Subcutaneous abdominal adipose tissue (tissue), 5 donors: ENCODE measurements at regions not wholly inside any gene's neighbourhood (a gene's known extent, or its start where the extent isn't known, plus 50 kb on each side); places are given as distances from the start of the nearest gene placed in this dataset.

Experiments used
- H3K27ac ChIP-seq: one replicate; pipeline ENCODE4 v1.7.0; 2013; ENCODE audit warnings: low read depth, mild to moderate bottlenecking, inconsistent platforms, low read length, moderate library complexity
- H3K27me3 ChIP-seq, 5 donors: one replicate each; pipeline ENCODE4 v1.7.0; 2013; ENCODE audit warnings: low read length in 5 of 5, inconsistent platforms in 1 of 5; ENCODE audit not compliant: control insufficient read depth in 5 of 5, insufficient read depth in 4 of 5
- H3K36me3 ChIP-seq, 5 donors: one replicate each; pipeline ENCODE4 v1.7.0; 2013; ENCODE audit warnings: low read length in 5 of 5; ENCODE audit not compliant: control insufficient read depth in 5 of 5, insufficient read depth in 5 of 5
- H3K4me1 ChIP-seq, 5 donors: one replicate each; pipeline ENCODE4 v1.7.0; 2013; ENCODE audit warnings: low read length in 5 of 5, mild to moderate bottlenecking in 3 of 5, moderate library complexity in 1 of 5; ENCODE audit not compliant: control insufficient read depth in 5 of 5, insufficient read depth in 5 of 5
- H3K4me3 ChIP-seq, 5 donors: one replicate each; pipeline ENCODE4 v1.7.0; 2013; ENCODE audit warnings: low read length in 5 of 5, low read depth in 1 of 5
- H3K9ac ChIP-seq, 5 donors: one replicate each; pipeline ENCODE4 v1.7.0; 2013; ENCODE audit warnings: low read length in 5 of 5, mild to moderate bottlenecking in 4 of 5, moderate library complexity in 3 of 5
- H3K9me3 ChIP-seq, 5 donors: one replicate each; pipeline ENCODE4 v1.7.0; 2013; ENCODE audit warnings: low read length in 5 of 5; ENCODE audit not compliant: control insufficient read depth in 5 of 5
- donor health status: healthy.
- donor health status: healthy.
- donor health status: healthy.
- donor health status: healthy.
- donor health status: healthy.

DNA sequence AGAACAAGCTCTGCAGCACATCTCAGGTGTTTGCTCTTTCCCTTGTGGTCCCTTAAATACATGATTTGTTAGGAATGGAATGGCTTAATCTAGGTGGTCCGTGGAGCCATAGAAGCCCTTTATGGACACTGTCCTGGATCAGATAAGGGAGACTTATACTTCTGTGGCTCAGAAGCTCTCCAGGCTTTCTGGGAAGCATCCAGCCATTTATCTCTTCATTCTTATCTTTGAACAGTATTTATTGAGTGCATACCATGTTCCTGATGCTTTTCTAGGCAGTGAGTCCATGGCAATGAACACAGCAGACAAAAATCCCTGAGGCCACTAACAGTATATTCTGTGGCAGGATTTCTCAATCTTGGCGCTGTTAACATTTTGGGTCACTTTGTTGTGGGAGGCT is 474.5 kb upstream of the EEF2KMT start:
- Histone ChIP-seq H3K9ac (no peak overlapping the region), H3K27me3 (peaks cover 0 to 1% (median 0%) of the 10 kb centered on the region in 5 donors), H3K36me3 (no peaks in the 10 kb centered on the region), H3K4me3 (no peak overlapping the region), H3K9me3 (no peaks in the 10 kb centered on the region), H3K27ac (no peak overlapping the region), H3K4me1 (no peaks in the 10 kb centered on the region)

DNA sequence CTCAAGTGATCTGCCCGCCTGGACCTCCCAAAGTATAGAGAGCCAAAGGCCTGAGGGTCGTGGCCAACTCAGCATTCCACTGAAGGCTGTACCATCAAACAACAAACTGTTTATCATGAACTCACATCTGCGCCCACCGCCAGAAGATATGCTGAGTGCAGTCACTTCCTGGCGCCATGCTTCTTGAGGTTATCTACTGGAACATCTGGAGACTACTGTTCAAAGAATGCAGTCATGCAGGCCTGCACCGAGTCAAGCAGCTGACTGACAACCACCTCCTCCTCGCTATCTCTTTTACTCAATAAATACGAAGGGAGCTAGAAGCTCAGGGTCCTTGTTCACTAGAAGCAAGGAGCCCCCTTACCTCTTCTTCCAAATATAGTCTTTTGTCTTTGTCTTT is 473.9 kb upstream of the EEF2KMT start:
- no peak overlapping the region for H3K9ac ChIP-seq
- H3K4me1 ChIP-seq = no peaks in the 10 kb centered on the region
- no peak overlapping the region for H3K4me3 ChIP-seq
- H3K9me3 ChIP-seq = no peaks in the 10 kb centered on the region
- H3K36me3 ChIP-seq = no peaks in the 10 kb centered on the region
- no peaks in the 10 kb centered on the region for H3K27me3 ChIP-seq
- no peak overlapping the region for H3K27ac ChIP-seq

DNA sequence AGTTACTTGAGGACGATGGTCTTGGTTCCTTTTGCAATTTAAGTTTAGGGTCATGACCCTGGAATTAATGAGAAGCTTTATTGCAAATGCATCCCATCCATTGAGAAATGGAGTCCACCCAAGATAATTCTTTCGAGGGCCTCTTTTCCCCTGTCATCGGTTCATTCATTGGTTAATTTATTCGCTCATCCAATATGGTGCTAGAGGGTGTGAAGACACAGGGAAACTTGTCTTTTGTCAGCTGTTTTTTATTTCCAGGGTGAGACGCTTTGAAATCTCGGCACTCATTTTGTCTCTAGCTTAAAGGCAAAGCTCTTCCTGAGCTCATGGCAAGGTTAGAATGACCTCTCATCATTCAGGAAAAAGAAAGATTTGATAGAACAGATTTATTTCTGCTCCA is 464.2 kb upstream of the EEF2KMT start:
- Histone ChIP-seq H3K4me3 (no peak overlapping the region), H3K36me3 (no peaks in the 10 kb centered on the region), H3K9ac (no peak overlapping the region), H3K9me3 (peaks cover 0 to 5% (median 0%) of the 10 kb centered on the region in 5 donors), H3K27me3 (no peaks in the 10 kb centered on the region), H3K27ac (no peak overlapping the region), H3K4me1 (no peaks in the 10 kb centered on the region)

DNA sequence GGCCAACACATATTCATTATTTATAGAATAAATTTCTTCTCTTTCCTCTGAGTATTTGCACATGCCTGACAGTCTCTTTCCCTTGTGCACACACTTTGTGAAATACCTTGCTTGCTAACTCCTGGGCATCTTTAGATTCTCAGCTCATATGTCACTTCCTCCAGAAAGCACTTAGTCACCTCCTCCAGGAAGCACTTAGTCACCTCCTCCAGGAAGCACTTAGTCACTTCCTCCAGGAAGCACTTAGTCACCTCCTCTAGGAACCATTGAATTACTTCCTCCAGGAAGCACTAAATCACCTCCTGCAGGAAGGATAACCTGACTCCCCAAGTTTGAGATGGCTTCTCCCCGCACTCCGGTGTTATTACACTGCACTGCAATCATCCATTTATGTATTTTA is 462.5 kb upstream of the EEF2KMT start:
- Histone ChIP-seq H3K9me3 (peaks cover 0 to 5% (median 0%) of the 10 kb centered on the region in 5 donors), H3K4me3 (no peak overlapping the region), H3K36me3 (no peaks in the 10 kb centered on the region), H3K27me3 (no peaks in the 10 kb centered on the region), H3K4me1 (no peaks in the 10 kb centered on the region), H3K27ac (no peak overlapping the region), H3K9ac (no peak overlapping the region)

DNA sequence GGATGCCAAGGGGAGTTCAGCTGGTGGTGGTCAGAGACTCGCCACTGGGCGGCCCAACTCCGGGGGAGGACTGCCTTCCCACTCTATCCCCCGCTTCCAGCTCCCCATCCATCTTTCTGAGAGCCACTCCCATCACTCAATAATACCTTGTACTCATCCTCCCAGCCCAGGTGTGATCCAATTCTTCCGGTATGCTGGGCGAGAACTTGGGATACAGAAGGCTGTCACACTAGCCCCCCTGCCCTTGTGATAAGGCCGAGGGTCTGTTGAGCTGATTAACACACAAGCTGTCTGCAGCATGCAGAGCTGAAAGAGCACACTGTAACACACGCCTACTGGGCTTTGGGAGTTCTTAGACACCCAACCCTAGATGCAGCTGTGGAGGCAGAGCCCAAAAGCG is 460.4 kb upstream of the EEF2KMT start:
- no peaks in the 10 kb centered on the region for H3K36me3 ChIP-seq
- peaks cover 0 to 5% (median 0%) of the 10 kb centered on the region in 5 donors for H3K9me3 ChIP-seq
- H3K4me1 ChIP-seq = no peaks in the 10 kb centered on the region
- no peak overlapping the region for H3K4me3 ChIP-seq
- H3K9ac ChIP-seq = no peak overlapping the region
- no peaks in the 10 kb centered on the region for H3K27me3 ChIP-seq
- no peak overlapping the region for H3K27ac ChIP-seq

DNA sequence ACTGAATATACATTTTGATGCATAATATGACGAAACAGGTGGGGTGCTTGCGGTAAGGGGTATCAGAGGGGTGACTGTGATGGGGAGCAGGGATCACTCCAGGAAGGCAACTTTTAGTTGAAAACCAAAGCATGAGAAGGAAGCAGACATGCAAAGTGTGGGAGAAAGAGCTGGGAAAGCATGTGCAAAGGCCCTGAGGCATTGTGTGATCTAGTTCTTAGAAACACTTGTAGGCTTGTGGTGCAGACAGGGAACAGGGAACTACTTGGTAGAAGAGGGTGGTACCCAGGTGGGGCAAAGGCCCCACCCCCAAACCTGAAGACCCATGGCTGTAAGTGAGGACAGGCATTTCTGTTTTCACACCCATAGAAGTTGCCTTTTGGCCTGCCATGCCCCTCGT is 459.9 kb upstream of the EEF2KMT start:
- Histone ChIP-seq H3K9me3 (peaks cover 0 to 10% (median 3%) of the 10 kb centered on the region in 5 donors), H3K4me3 (no peak overlapping the region), H3K27me3 (no peaks in the 10 kb centered on the region), H3K27ac (no peak overlapping the region), H3K36me3 (no peaks in the 10 kb centered on the region), H3K9ac (no peak overlapping the region), H3K4me1 (no peaks in the 10 kb centered on the region)

DNA sequence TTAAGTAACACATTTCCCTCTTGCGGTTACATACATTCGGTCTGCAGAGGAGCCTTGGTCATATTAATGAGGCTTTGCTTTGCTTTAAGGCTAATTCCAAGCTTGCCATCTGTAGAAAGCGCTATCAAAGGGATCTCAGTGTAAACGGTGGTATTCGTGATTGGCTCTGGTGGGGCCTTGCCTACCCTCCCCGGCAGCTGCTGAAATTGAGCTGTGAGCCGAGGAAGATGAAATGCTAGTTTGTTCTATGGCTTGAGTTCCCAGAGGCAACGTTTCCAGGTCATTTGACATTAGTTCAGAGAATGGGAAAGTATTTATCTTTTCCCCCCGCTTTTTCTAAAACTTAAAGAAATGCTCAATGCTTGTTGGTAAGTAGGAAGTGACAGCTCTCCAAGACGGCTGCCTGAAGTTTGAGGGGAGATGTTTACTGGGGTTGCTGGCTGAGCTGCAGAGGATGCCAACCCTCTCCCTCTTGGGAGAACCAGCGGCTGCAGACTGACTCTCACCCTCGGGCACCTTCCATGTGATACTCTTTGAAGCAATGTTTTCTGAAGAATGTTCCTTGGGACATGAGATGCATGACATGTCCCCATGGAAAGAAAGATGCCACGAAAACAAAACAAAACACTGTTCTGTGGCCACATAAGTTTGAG is 458.7 kb upstream of the EEF2KMT start:
- Histone ChIP-seq H3K27me3 (no peaks in the 10 kb centered on the region), H3K9me3 (peaks cover 0 to 14% (median 3%) of the 10 kb centered on the region in 5 donors), H3K4me1 (no peaks in the 10 kb centered on the region), H3K27ac (no peak overlapping the region), H3K9ac (no peak overlapping the region), H3K36me3 (no peaks in the 10 kb centered on the region), H3K4me3 (no peak overlapping the region)

DNA sequence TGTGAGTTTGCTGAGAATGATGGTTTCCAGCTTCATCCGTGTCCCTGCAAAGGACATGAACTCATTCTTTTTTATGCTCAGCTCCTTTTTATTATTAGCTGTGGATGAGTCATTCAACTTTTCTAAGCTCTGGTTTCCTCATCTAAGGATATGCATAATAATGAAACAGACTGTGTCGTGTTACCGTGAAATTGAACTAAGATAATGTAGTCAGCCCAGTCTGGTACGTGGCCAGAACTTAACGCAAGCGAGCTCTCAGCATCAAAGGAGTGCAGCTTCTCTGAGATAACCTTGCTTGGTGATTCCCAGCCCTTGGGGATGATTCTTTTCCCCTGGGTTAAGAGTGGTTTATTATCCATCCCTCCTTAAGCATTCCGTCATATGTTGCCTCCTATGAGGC is 454.3 kb upstream of the EEF2KMT start:
- peaks cover 0 to 8% (median 3%) of the 10 kb centered on the region in 5 donors for H3K9me3 ChIP-seq

DNA sequence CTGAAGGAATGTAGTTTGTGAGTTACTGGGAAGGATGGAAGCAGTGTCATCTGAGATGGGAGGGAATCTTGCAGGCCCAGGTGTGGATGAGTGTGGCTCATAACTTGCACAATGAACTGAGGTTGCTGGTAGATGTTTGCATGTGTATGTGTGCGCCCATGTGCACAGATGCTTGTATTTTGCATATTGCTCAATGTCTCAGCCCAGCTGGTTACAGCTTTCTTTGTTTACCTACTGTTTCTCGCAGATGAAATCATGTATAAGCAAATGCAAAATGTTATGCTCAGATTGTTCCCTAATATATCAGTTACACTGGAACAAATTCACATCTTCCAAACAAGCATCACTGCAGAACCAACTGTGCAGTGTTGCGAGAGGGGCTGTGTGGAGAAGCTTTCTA is 452.2 kb upstream of the EEF2KMT start:
- H3K4me3 ChIP-seq = no peak overlapping the region
- H3K27me3 ChIP-seq = no peaks in the 10 kb centered on the region
- no peak overlapping the region for H3K27ac ChIP-seq
- no peak overlapping the region for H3K9ac ChIP-seq
- H3K36me3 ChIP-seq = no peaks in the 10 kb centered on the region
- no peaks in the 10 kb centered on the region for H3K4me1 ChIP-seq
- H3K9me3 ChIP-seq = peaks cover 0 to 8% (median 3%) of the 10 kb centered on the region in 5 donors

More for the DNA sequence above, 454.3 kb upstream of the EEF2KMT start:
- no peaks in the 10 kb centered on the region for H3K36me3 ChIP-seq
- no peak overlapping the region for H3K4me3 ChIP-seq
- H3K9ac ChIP-seq = no peak overlapping the region
- H3K27me3 ChIP-seq = no peaks in the 10 kb centered on the region
- H3K27ac ChIP-seq = no peak overlapping the region
- no peaks in the 10 kb centered on the region for H3K4me1 ChIP-seq

DNA sequence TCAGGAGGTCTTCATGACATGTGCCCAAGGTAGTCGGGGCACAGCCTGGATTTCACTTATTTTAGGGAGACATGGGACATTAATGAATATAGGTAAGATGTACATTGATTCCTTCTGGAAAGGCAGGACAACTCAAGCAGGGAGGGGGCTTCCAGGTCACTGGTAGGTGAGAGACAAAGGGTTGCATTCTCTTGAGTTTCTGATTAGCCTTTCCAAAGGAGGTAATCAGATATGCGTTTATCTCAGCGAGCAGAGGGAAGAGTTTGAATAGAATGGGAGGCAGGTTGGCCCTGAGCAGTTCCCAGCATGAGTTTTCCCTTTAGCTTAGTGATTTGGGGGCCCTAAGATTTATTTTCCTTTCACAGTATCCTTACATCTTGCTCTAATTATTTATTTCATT is 443.8 kb upstream of the EEF2KMT start:
- no peak overlapping the region for H3K4me3 ChIP-seq
- no peak overlapping the region for H3K27ac ChIP-seq
- no peaks in the 10 kb centered on the region for H3K4me1 ChIP-seq
- no peak overlapping the region for H3K9ac ChIP-seq
- no peaks in the 10 kb centered on the region for H3K27me3 ChIP-seq
- peaks cover 0 to 17% (median 9%) of the 10 kb centered on the region in 5 donors for H3K9me3 ChIP-seq
- H3K36me3 ChIP-seq = no peaks in the 10 kb centered on the region
